NB4 (cell line): ENCODE measurements at regions not wholly inside any gene's neighbourhood (a gene's known extent, or its start where the extent isn't known, plus 50 kb on each side); places are given as distances from the start of the nearest gene placed in this dataset.

Source experiments
- MYC ChIP-seq: IDR thresholded peaks from 2 replicates; pipeline ENCODE4 v1.6.1; 2011; ENCODE audit warnings: low read depth, low read length
- POLR2A ChIP-seq: IDR thresholded peaks from 2 replicates; pipeline ENCODE4 v1.6.1; 2011; ENCODE audit warnings: mild to moderate bottlenecking; ENCODE audit not compliant: insufficient read length; ENCODE audit errors: extremely low read depth
- TF ChIP-seq, protein P1 (sequence below): IDR thresholded peaks from 2 replicates; pipeline ENCODE4 v1.6.1; 2011; ENCODE audit warnings: low read depth, low read length
- TF ChIP-seq, protein P2 (sequence below): IDR thresholded peaks from one replicate; pipeline ENCODE4 v1.5.1; 2012; ENCODE audit warnings: low read depth, low read length

DNA sequence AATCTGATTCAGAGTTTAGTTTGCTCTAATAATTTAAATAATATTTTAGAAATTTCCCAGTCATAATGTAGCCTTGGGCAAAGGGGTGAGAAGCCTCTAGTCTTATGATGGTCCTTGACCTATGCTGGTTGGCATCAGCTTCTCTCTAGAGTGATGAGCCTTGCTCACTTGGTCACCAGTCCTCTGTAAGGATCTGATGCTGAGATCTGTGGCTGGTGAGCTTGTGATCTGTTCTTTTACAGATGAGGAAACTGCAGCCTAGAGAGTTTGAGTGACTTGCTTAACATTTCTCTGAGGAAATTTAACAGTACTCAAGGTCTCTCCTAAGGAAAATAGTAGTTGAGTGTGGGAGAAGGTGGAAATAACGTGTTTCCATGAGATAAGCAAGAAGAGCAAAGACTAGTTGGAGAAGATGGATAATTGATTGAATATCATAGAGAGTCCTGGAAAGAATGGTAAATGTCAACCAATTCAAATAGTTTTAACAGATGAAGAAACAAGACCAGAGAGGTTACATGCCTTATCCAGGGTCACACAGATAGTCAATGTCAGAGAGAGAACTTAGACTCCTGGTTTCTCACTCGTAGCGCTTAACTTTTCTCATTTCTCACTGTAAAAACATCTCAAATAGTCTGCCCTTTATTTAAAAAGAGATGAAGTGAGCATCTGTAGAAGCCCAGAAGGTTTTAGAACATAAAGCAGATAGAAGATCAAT lies 89.7 kb upstream of the ETV6 start:
- TF ChIP-seq POLR2A: no peak
- TF ChIP-seq, protein P1, sequence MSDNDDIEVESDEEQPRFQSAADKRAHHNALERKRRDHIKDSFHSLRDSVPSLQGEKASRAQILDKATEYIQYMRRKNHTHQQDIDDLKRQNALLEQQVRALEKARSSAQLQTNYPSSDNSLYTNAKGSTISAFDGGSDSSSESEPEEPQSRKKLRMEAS: no peak
- no peak for TF ChIP-seq MYC
- TF ChIP-seq, protein P2, sequence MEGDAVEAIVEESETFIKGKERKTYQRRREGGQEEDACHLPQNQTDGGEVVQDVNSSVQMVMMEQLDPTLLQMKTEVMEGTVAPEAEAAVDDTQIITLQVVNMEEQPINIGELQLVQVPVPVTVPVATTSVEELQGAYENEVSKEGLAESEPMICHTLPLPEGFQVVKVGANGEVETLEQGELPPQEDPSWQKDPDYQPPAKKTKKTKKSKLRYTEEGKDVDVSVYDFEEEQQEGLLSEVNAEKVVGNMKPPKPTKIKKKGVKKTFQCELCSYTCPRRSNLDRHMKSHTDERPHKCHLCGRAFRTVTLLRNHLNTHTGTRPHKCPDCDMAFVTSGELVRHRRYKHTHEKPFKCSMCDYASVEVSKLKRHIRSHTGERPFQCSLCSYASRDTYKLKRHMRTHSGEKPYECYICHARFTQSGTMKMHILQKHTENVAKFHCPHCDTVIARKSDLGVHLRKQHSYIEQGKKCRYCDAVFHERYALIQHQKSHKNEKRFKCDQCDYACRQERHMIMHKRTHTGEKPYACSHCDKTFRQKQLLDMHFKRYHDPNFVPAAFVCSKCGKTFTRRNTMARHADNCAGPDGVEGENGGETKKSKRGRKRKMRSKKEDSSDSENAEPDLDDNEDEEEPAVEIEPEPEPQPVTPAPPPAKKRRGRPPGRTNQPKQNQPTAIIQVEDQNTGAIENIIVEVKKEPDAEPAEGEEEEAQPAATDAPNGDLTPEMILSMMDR: no peak
